ENCODE measurements at regions not wholly inside any gene's neighbourhood (a gene's known extent, or its start where the extent isn't known, plus 50 kb on each side); places are given as distances from the start of the nearest gene placed in this dataset.

DNA sequence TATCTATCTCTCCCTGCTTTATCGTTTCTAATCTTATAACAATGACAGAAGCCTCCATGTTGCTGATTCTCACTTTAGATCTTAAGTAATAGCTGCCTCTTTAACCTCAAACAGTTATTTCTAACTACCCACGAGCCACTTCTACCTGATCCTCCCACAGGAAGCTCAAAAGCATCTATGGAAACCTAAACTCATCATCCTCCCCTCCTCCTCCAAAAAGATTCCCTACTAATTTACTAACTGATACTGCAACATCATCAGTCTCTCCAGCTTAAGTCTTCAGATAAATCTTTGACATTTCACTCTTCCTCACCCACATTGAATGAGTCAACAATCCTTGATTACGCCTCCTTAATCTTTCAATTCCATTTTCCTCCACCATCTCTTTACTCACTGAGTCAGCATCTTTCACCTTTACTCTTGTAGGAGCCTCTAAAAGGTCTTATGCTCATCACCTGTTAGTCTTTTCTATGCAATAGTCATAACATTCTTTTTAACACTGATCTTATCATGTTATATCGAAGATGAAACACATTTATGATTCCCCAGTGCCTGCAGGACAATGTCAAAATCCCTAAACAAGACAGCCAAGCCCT is 526.7 kb upstream of the CDH4 start:
- ATAC-seq, result no peak

DNA sequence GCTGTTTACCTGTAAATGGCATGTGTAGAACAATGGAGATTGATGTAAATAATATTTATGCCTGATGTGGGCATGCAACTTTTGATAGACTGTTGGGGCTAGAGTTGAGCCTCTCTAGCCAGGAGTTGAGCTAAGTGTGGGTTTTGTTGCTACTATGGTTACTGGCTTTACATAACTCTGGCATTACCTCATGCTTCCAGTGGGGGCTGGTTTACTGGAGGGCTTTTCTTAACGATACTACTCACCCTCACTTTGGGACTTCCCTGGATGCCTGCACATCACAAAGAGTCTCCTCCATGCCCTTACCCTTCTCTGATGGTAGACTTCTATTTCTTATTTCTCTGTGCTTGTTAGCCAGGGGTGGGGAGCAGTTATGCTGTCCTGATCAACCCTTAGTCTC is 524.6 kb upstream of the CDH4 start:
- ATAC-seq, result no peak

DNA sequence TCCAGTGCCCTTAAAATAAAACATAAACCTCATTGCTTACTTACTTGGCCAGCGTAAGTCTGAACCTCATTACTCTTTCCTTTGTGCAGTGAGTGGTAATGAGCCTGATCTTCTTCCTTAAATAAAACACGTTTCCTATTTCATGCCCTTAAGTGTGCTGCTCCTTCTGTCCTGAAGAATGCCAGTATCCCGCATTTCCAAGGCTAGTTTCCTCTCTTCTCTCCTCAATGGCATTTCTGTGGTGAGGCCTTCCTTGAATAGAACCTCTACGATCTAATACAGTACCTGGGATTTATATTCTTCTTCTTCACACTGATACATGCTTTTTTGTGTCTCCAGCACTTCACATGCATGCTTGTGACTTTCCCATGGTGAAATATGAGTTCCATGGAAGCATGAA is 523.4 kb upstream of the CDH4 start:
- ATAC-seq, result no peak

GRCh38 chr20:60729135-60729900 is 522.7 kb upstream of the CDH4 start:
- ATAC-seq, result no peak

DNA sequence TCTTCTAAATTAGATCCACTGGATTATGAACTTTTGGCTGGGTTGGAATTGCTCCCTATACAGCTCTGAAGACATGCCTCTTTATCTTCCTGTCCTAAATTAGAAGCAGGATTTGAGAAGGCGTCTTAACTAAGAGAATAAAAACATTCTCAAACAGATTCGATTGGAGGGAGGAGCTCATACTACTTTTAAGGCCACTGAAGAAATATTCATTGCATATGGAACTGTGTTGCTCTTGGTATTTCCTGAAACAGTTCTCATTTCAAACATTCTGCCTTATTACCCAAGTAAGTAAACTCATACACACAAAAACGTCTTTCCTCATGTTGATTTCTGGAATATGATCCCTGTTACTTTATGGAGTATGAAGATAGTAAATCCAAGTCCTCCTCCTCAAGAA is 519.7 kb upstream of the CDH4 start:
- no peak for ATAC-seq

DNA sequence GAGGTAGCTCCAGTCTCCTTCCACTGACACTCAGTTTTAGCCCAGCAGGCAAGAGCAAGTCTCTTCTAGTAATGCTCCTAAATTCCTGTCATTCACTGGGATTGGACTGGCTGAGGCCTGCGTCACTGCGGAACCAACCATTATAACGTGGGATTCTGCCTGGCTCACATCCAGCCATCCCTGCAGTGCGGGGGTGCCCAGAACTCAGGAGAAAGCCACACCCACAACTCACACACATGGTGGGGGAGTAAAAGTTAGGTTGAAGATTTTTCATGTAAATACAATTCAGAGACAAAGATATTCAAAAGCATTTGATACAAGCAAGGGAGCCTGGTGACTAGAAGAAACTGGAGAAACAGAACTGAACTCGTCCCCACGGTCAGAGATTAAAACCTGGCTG is 504.0 kb upstream of the CDH4 start:
- no peak for ATAC-seq

GRCh38 chr20:60749804-60750602 is 502.1 kb upstream of the CDH4 start:
- ATAC-seq, result no peak

- no peak for ATAC-seq
Observed at GRCh38 chr20:60750909-60751308, 501.2 kb upstream of the CDH4 start.

- no peak for ATAC-seq
Observed at GRCh38 chr20:60751826-60752225, 500.2 kb upstream of the CDH4 start.

DNA sequence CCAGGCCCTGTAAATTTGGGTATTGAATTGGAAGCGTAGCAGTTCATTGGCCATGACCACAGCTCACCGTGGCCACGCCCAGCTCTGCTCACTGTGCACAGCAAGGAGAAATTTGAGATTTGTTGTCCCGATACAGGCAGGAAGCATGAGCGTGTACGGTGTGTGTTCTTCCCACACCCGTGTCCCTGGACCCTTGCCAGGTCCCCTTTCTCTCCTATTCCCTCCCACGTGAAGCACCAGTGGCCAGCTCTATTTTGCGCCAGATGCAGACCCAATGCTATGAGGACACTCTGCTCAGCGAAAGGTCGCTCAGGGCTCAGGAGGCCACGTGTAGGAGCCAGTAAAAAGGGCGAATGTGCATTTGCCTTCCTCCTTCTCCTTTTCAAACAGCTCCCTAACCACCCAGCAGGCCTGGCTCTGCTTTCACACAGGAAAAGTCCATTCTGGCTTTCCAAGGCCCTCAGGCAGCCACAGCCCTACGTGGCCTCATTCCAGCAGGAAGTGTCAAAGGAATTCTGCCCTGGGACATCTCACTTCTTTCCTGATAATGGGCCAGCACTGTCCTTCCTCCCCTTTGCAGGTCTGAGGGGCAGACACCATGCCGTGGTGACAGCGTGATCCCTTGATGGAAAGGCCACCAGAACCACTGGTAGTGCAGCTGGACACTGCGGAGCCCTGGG is 499.2 kb upstream of the CDH4 start:
- no peak for ATAC-seq

DNA sequence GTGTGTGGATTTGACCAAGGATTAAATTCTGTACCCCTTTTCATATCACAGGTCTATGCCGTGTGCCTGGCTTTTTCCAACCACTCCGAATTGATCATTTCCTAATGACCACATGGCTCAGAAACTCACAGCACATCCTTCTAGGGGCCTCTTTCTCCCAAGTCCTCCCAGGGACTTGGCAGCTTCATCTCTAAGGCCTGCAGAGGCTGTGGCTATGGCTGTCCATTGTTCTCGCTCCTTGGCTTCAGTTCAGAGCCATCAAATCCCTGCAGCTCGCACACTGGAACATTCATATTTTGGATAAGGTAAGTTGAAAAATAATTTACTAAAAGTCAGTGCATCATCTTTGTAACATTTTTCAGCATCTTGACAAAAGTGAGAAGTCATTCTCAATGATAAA is 497.2 kb upstream of the CDH4 start:
- no peak for ATAC-seq

- ATAC-seq, result no peak
Observed at GRCh38 chr20:60759651-60760050, 492.4 kb upstream of the CDH4 start.

- ATAC-seq, result no peak
Observed at GRCh38 chr20:60760256-60761000, 491.6 kb upstream of the CDH4 start.

- ATAC-seq, result no peak
Observed at GRCh38 chr20:60761056-60761455, 491.0 kb upstream of the CDH4 start.

- no peak for ATAC-seq
Observed at GRCh38 chr20:60762386-60762785, 489.7 kb upstream of the CDH4 start.

DNA sequence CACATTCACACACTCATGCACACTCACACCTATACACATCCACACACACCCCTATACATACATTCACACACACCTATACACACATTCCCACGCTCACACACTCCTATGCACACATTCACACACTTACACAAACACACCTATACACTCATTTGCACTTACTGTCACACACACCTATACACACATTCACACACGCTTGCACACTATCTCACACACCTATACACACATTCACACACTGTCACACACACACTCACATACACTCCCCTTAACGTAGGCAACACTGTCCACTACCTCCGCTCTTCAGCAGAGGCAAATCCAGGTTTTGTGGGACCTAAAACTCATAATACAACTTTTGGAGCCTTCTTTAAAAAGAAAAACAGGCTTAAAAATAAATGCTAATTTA is 487.7 kb upstream of the CDH4 start:
- ATAC-seq, result no peak

- ATAC-seq, result no peak
Observed at GRCh38 chr20:60764771-60765170, 487.3 kb upstream of the CDH4 start.

DNA sequence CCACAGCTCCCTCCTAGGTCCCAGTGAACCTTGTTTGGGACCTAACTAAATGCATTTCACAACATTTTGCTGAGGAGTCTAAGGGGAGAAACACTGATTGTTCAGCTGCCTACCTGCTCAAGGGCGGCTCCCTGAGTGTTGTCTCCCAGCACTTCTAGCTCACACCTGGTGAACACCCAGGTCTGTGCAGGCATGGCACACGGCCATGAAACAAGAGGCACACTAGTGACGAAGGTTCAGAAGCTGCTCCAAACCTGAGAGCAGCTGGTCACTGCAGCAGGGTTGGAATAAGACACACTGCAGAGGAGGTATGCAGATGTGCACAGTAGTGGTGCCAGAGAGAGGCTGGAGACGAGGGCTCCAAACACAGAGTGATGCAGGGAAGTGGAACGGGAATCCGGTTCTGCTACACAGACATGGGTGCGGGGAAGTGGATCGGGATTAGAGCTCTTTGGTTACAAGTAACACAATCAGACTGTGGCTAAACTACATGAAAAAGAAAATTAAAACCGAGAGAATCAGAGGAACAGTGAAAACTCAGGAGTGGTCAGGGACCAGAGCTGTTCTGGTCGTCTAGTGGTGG is 486.1 kb upstream of the CDH4 start:
- ATAC-seq, result no peak

DNA sequence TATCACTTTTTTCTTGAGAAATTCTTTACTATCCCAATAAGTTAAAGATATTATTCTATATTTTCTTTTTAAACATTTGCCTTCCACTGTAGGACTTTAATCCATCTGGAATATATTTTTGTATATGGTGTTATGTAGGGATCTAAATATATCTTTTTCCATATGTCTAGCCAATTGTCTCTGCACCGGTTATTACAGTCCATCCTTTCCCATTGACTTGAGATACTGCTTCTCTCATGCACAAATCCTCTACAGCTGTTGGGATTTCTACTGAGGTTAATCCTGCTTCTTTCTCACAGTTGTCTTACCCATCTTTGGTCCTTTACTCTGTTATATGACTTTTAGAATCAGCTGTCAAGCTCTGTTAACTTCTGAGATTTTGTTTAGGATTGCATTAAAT is 483.8 kb upstream of the CDH4 start:
- ATAC-seq, result no peak

GRCh38 chr20:60780388-60781025 is 471.6 kb upstream of the CDH4 start:
- ATAC-seq, result no peak

- no peak for ATAC-seq
Observed at GRCh38 chr20:60782959-60783625, 469.0 kb upstream of the CDH4 start.
